K562 (cell line): ENCODE measurements at regions not wholly inside any gene's neighbourhood (a gene's known extent, or its start where the extent isn't known, plus 50 kb on each side); places are given as distances from the start of the nearest gene placed in this dataset.

ENCODE experiments used
- ATAC-seq: fragments of 200-7000 bp; cut with Tn5 transposase; 3 replicates; pipeline ENCODE4 v1.9.1; 2020; ENCODE audit warnings: moderate library complexity
- BruUV-seq: library from RNA; stranded (reverse); fragments of 400-500 nt; replicated peaks from 2 replicates; lab custom pipeline; 2021; lab: Mats Ljungman, UMichigan
- CTCF ChIA-PET: fragments of 300-600 bp; formaldehyde crosslinking; extraction: SDS; loops from one replicate; lab custom pipeline; 2021; ENCODE audit warnings: low intra/inter-chr PET ratio; lab: Yijun Ruan, JAX
- POLR2A ChIA-PET: fragments of 300-600, 350-650 bp; sonication (Branson Sonifier 250); formaldehyde crosslinking; extraction: SDS; loops from one replicate; lab custom pipeline; 2021; ENCODE audit warnings: antibody characterized with exemption, inconsistent platforms; lab: Yijun Ruan, JAX
- DNase-seq, 4 experiments: peaks; one replicate each; pipeline versions ENCODE4 v3.0.0 to v3.0.0-alpha.2; 2011 to 2018; ENCODE audit warnings: low spot score in 3 of 4, mixed read lengths in 3 of 4; ENCODE audit errors: extremely low read depth in 1 of 4
- FAIRE-seq: peaks from 2 replicates; lab custom pipeline; 2011; peaks lifted over from hg19 to GRCh38; lab: Jason Lieb, UNC
- H2AFZ ChIP-seq: 2 replicates; pipeline ENCODE4 v1.6.0; 2011; ENCODE audit warnings: low read depth, low read length, control low read depth, inconsistent platforms
- H3K27ac ChIP-seq: fragments of 200-600 bp; 3 replicates; pipeline ENCODE4 v1.8.0; 2011; ENCODE audit warnings: low read depth, mild to moderate bottlenecking, control low read depth, inconsistent platforms, low read length, moderate library complexity, mixed read lengths; ENCODE audit errors: extremely low read depth
- H3K27me3 ChIP-seq, 2 experiments: fragments of 300-600 bp in 1 of 2; 2 replicates in 1 of 2; 3 replicates in 1 of 2; pipeline versions ENCODE4 v1.6.0 to v1.8.0; 2011; ENCODE audit warnings: inconsistent platforms in 2 of 2, low read length in 2 of 2, mild to moderate bottlenecking in 1 of 2, mixed read lengths in 1 of 2, moderate library complexity in 1 of 2; ENCODE audit not compliant: control insufficient read depth in 2 of 2, insufficient read depth in 2 of 2
- H3K36me3 ChIP-seq: fragments of 300-600 bp; 3 replicates; pipeline ENCODE4 v1.8.0; 2011; ENCODE audit warnings: mild to moderate bottlenecking, low read length, inconsistent platforms; ENCODE audit not compliant: control insufficient read depth, insufficient read depth
- H3K4me1 ChIP-seq, 2 experiments: fragments of 200-600 bp in 1 of 2; replicated peaks in 1 of 2; 2 replicates in 1 of 2; 3 replicates in 1 of 2; pipeline versions ENCODE4 v1.5.1 to v1.8.0; 2011; ENCODE audit warnings: inconsistent platforms in 2 of 2, low read length in 2 of 2, mild to moderate bottlenecking in 1 of 2, mixed read lengths in 1 of 2, moderate library complexity in 1 of 2; ENCODE audit not compliant: control insufficient read depth in 2 of 2, insufficient read depth in 2 of 2
- H3K4me2 ChIP-seq: 2 replicates; pipeline ENCODE4 v1.6.1; 2011; ENCODE audit warnings: low read length, control low read depth, inconsistent platforms, mixed read lengths; ENCODE audit not compliant: insufficient read depth
- H3K4me3 ChIP-seq: fragments of 200-600 bp; sonication (generic), shearing (Covaris generic); 2 replicates; pipeline ENCODE4 v1.5.1; 2016; ENCODE audit warnings: control low read depth, inconsistent platforms
- H3K79me2 ChIP-seq: fragments of 200-600 bp; 3 replicates; pipeline ENCODE4 v1.8.0; 2011; ENCODE audit warnings: low read length, inconsistent platforms; ENCODE audit not compliant: control insufficient read depth, insufficient read depth
- H3K9ac ChIP-seq, 2 experiments: 2 replicates each; pipeline versions ENCODE4 v1.6.0 to v1.6.1; 2011; ENCODE audit warnings: low read depth in 2 of 2, low read length in 2 of 2, control low read depth in 1 of 2, inconsistent platforms in 1 of 2, mild to moderate bottlenecking in 1 of 2, mixed read lengths in 1 of 2; ENCODE audit not compliant: insufficient read depth in 1 of 2
- H3K9me1 ChIP-seq: one replicate; pipeline ENCODE4 v1.6.0; 2011; ENCODE audit warnings: inconsistent platforms, mild to moderate bottlenecking, low read length, moderate library complexity; ENCODE audit not compliant: control insufficient read depth, insufficient read depth
- H3K9me3 ChIP-seq: replicated peaks from 2 replicates; pipeline ENCODE4 v1.5.1; 2011; ENCODE audit warnings: low read depth, low read length, inconsistent platforms; ENCODE audit not compliant: control insufficient read depth, insufficient read depth
- H4K20me1 ChIP-seq: replicated peaks from 2 replicates; pipeline ENCODE4 v1.6.1; 2011; ENCODE audit warnings: low read length, inconsistent platforms, mixed read lengths; ENCODE audit not compliant: control insufficient read depth, insufficient read depth
- BCL6 ChIP-seq: fragments of 250-450 bp; sonication (Bioruptor Pico); IDR thresholded peaks from 2 replicates; pipeline ENCODE4 v1.4.0; 2020
- CXXC5 ChIP-seq: fragments of 250-450 bp; sonication (Bioruptor Pico); IDR thresholded peaks from 2 replicates; pipeline ENCODE4 v1.8.0; 2022; ENCODE audit warnings: inconsistent platforms, mild to moderate bottlenecking, moderate library complexity
- FOXJ2 ChIP-seq: fragments of 200-800 bp; sonication (Bioruptor generic); IDR thresholded peaks from 2 replicates; pipeline ENCODE4 v1.6.1; 2016; ENCODE audit warnings: missing genetic modification characterization, missing compliant biosample characterization
- JUND ChIP-seq, 2 experiments: IDR thresholded peaks; 2 replicates in 1 of 2; 3 replicates in 1 of 2; pipeline ENCODE4 v1.6.1; 2011; ENCODE audit warnings: borderline replicate concordance in 2 of 2, low read depth in 2 of 2, low read length in 2 of 2, improper control_type of control experiment in 1 of 2, missing biosample characterization in 1 of 2, missing genetic modification characterization in 1 of 2, missing genetic modification reagents in 1 of 2
- RBM34 ChIP-seq: fragments of 200-400 bp; formaldehyde crosslinking; IDR thresholded peaks from 2 replicates; pipeline ENCODE4 v1.6.1; 2018; ENCODE audit warnings: low read length, borderline replicate concordance; ENCODE audit not compliant: insufficient read depth
- TBP ChIP-seq: optimal IDR thresholded peaks from 2 replicates; pipeline ENCODE3; 2011; ENCODE audit warnings: low read depth, low read length, improper control_type of control experiment
- TCFL5 ChIP-seq: fragments of 250-450 bp; sonication (Bioruptor Pico); conservative IDR thresholded peaks from 2 replicates; pipeline ENCODE4 v1.6.1; 2021; ENCODE audit warnings: mild to moderate bottlenecking, moderate library complexity, matching md5 sums
- XRCC3 ChIP-seq: fragments of 450-650 bp; IDR thresholded peaks from 2 replicates; pipeline ENCODE4 v1.6.1; 2017; ENCODE audit warnings: mild to moderate bottlenecking, moderate library complexity
- ZNF143 ChIP-seq: sonication (generic); formaldehyde crosslinking; IDR thresholded peaks from 2 replicates; pipeline ENCODE4 v1.9.0; 2022; ENCODE audit warnings: mild to moderate bottlenecking, missing genetic modification reagents
- WGBS: fragments of 100-300 bp; shearing (Covaris generic); methylation state at CpG from one replicate; pipeline ENCODE4 v1.1.6; 2016; ENCODE audit warnings: low coverage, mixed read lengths; ENCODE audit not compliant: insufficient coverage; ENCODE audit errors: missing lambda C conversion rate; 5-methylcytosine and 5-hydroxymethylcytosine counted together
- in situ Hi-C: fragments of 300-500 bp; cut with MboI; formaldehyde crosslinking; loops from 4 replicates; pipeline ENCODE4 v1.15.0; 2018; ENCODE audit warnings: inconsistent platforms, mixed read lengths
- intact Hi-C: fragments of 100-400 bp; cut with micrococcal nuclease; formaldehyde crosslinking; loops from 2 replicates; pipeline ENCODE4 v1.14.2; 2022
- TF ChIP-seq, protein P1 (sequence below): fragments of 450-650 bp; IDR thresholded peaks from 2 replicates; pipeline ENCODE4 v1.6.1; 2016; ENCODE audit warnings: antibody characterized with exemption
- TF ChIP-seq, protein P2 (sequence below), 2 experiments: fragments of 200-800 bp in 1 of 2; sonication (Bioruptor generic) in 1 of 2; sonication (generic) in 1 of 2; formaldehyde crosslinking in 1 of 2; IDR thresholded peaks in 1 of 2; conservative IDR thresholded peaks in 1 of 2; 2 replicates each; pipeline versions ENCODE4 v1.5.0 to v1.6.1; 2016 to 2020; ENCODE audit warnings: missing compliant biosample characterization in 1 of 2, missing genetic modification characterization in 1 of 2, missing genetic modification reagents in 1 of 2

- Histone ChIP-seq H3K27ac (no peak overlapping the region), H3K9me1 (no peaks in the 10 kb centered on the region), H3K9ac (no peak overlapping the region), H3K4me1 (no peaks in the 10 kb centered on the region), H2AFZ (no peak overlapping the region), H3K79me2 (no peaks in the 10 kb centered on the region), H3K9me3 (no peaks in the 10 kb centered on the region), H4K20me1 (no peaks in the 10 kb centered on the region), H3K36me3 (no peaks in the 10 kb centered on the region), H3K4me3 (no peak overlapping the region), H3K4me2 (no peak overlapping the region), H3K27me3 (peaks cover 0 to 30% of the 10 kb centered on the region in 2 experiments; a peak in 4 of 5 replicates)
- CTCF ChIA-PET, result no interaction called here
- POLR2A ChIA-PET, result interaction anchor here (0.9 kb wide), 1 partner anchor 30 kb away, joined by 3 read pairs; no protein-coding TSS in a partner anchor
- intact Hi-C loops, result no loop called here
- no peak for DNase-seq
- TF ChIP-seq ZNF143 (CRISPR knock-in tag), result no peak
- TF ChIP-seq, protein P1, sequence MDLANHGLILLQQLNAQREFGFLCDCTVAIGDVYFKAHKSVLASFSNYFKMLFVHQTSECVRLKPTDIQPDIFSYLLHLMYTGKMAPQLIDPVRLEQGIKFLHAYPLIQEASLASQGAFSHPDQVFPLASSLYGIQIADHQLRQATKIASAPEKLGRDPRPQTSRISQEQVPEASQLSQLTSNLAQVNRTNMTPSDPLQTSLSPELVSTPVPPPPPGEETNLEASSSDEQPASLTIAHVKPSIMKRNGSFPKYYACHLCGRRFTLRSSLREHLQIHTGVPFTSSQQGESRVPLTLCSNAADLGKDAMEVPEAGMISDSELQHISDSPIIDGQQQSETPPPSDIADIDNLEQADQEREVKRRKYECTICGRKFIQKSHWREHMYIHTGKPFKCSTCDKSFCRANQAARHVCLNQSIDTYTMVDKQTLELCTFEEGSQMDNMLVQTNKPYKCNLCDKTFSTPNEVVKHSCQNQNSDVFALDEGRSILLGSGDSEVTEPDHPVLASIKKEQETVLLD, result no peak
- TF ChIP-seq, protein P2, sequence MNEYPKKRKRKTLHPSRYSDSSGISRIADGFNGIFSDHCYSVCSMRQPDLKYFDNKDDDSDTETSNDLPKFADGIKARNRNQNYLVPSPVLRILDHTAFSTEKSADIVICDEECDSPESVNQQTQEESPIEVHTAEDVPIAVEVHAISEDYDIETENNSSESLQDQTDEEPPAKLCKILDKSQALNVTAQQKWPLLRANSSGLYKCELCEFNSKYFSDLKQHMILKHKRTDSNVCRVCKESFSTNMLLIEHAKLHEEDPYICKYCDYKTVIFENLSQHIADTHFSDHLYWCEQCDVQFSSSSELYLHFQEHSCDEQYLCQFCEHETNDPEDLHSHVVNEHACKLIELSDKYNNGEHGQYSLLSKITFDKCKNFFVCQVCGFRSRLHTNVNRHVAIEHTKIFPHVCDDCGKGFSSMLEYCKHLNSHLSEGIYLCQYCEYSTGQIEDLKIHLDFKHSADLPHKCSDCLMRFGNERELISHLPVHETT (CRISPR knock-in tag; conservative IDR thresholded peaks at IDR 0.05 in 1 of 2, IDR thresholded peaks at IDR 0.05 in 1 of 2), result no peak
- no peak for TF ChIP-seq RBM34
- no peak for TF ChIP-seq CXXC5 (CRISPR knock-in tag)
- no peak for TF ChIP-seq XRCC3
- TF ChIP-seq FOXJ2, result no peak
- no peak for TF ChIP-seq JUND (IDR thresholded peaks at IDR 0.05; ENCODE audit: borderline replicate concordance, low read depth, low read length)
- TF ChIP-seq JUND (tag; IDR thresholded peaks at IDR 0.05; ENCODE audit: borderline replicate concordance, low read depth, low read length), result no peak
- TF ChIP-seq BCL6 (CRISPR knock-in tag), result no peak
- no peak for TF ChIP-seq TBP
- TF ChIP-seq TCFL5 (CRISPR knock-in tag), result no peak
- in situ Hi-C loops, result no loop called here
- ATAC-seq, result no peak
- WGBS, result 0% methylated on average over 3 of the region's 3 CpGs
- no peak for FAIRE-seq
- no TSS peak for BruUV-seq
These were observed 176.0 kb downstream of the NRP2 start for GRCh38 chr2:205858275-205858674.
